ENCODE measurements at regions not wholly inside any gene's neighbourhood (a gene's known extent, or its start where the extent isn't known, plus 50 kb on each side); places are given as distances from the start of the nearest gene placed in this dataset.

DNA sequence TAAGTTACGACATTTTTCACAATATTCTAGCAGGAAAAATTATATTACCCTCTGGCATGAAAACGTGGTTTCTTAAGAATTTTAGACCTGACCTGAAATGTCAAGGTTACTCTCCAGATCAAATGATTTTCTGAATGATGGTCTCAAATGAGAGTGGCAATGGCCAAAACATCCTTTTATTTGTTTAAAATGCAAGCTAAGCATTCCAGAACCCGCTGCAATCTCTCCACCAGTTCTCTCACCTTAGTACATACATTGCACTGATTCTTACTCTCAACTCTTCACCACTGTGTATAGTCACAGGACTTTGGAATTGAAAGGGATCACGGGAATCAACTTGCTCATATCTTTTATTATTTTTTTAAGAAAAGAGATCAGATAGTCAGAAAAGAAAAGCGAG is 391.6 kb upstream of the LRATD1 start:
- no peak for DNase-seq
- H3K27ac ChIP-seq = no peak overlapping the region
- in situ Hi-C loops (cut with HindIII; ENCODE audit: low pct_ligation_motif_present, low sequenced_read_pairs) = no loop called here
- TF ChIP-seq, protein P1, sequence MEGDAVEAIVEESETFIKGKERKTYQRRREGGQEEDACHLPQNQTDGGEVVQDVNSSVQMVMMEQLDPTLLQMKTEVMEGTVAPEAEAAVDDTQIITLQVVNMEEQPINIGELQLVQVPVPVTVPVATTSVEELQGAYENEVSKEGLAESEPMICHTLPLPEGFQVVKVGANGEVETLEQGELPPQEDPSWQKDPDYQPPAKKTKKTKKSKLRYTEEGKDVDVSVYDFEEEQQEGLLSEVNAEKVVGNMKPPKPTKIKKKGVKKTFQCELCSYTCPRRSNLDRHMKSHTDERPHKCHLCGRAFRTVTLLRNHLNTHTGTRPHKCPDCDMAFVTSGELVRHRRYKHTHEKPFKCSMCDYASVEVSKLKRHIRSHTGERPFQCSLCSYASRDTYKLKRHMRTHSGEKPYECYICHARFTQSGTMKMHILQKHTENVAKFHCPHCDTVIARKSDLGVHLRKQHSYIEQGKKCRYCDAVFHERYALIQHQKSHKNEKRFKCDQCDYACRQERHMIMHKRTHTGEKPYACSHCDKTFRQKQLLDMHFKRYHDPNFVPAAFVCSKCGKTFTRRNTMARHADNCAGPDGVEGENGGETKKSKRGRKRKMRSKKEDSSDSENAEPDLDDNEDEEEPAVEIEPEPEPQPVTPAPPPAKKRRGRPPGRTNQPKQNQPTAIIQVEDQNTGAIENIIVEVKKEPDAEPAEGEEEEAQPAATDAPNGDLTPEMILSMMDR (IDR thresholded peaks at IDR 0.05; ENCODE audit: low read depth, low read length, missing control alignments) = no peak
- no peaks in the 10 kb centered on the region for H3K36me3 ChIP-seq (replicated peaks)
- no peaks in the 10 kb centered on the region for H3K27me3 ChIP-seq (replicated peaks)
- H3K4me3 ChIP-seq (ENCODE audit: low read depth, low read length) = no peak overlapping the region

DNA sequence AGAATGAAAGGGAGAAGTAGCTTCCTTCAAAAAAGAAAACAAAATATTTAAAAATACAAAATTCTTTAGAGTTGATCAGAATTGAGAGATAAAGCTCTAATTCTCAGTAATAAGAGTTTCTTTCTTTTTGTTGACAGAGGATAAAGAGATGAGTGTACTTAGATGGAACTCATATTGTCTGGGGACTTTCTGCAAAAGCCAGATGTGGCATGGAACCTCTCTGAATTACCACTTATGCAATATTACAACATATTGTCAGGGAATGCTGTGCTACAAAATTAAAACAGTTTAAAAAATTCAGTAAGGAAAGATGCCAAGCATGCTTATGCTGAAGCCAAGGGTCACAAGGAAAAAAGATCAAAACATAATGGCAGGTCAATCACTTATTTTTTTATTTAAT is 386.6 kb upstream of the LRATD1 start:
- TF ChIP-seq, protein P1 (IDR thresholded peaks at IDR 0.05; ENCODE audit: low read depth, low read length, missing control alignments) = no peak
- in situ Hi-C loops (cut with HindIII; ENCODE audit: low pct_ligation_motif_present, low sequenced_read_pairs) = no loop called here
- Histone ChIP-seq H3K36me3 (replicated peaks) (no peaks in the 10 kb centered on the region), H3K4me3 (ENCODE audit: low read depth, low read length) (no peak overlapping the region), H3K27me3 (replicated peaks) (no peaks in the 10 kb centered on the region), H3K27ac (no peak overlapping the region)
- no peak for DNase-seq

DNA sequence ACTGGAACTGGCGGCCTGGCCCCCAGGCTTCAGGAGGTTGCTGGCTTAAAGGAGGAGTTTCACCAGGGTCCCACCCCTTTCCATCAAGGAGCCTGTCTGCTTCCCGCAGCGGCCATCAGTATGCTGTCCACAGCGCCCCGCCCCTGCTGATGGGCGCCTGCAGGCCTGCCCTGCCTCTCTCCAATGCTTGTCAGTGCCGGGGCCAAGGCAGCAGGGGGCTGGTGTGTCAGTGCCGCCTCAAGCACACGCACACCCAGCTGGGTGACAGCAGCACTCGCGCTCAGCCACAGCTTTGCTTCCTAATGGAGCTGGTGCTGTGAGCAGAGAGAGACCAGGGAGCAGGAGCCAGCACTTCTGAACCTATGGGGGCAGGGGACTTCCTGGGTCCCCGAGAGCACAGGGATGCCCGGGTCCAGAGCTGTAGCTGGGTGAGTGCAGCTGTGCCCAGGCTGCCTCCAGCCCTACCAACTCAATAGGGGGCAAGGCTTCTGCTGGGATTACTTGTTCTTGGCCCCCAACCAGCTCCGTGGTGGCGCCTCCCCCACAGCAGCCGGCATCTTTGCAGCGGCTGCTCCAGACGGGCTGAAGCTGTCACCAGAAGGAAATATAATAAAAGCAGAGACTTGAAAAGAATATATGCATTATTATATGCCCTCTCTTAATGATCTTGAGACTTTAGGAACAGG is 377.2 kb upstream of the LRATD1 start:
- H3K4me3 ChIP-seq (ENCODE audit: low read depth, low read length) = no peak overlapping the region
- in situ Hi-C loops (cut with HindIII; ENCODE audit: low pct_ligation_motif_present, low sequenced_read_pairs) = no loop called here
- H3K27me3 ChIP-seq (replicated peaks) = no peaks in the 10 kb centered on the region

DNA sequence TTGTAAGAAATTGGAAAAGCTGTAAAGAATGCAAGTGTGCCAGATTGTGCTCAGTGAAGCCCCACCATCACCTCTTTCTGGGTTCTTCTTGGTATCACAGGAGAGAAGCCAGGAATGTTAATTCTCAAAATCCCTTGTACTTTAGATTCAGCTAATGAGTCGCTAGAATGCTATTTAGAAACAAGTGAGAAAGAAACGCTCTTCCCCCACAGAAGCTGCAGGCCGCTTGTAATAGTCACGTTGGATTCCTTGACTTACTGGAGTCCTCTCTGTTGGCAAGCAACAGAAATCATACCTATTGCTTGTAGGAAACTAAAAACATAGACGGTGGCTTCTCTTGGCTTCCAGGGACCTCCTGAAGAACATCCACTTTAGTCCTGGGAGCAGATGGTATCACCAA is 375.6 kb upstream of the LRATD1 start:
- TF ChIP-seq, protein P1 (IDR thresholded peaks at IDR 0.05; ENCODE audit: low read depth, low read length, missing control alignments) = no peak
- H3K27me3 ChIP-seq (replicated peaks) = no peaks in the 10 kb centered on the region
- H3K4me3 ChIP-seq (ENCODE audit: low read depth, low read length) = no peak overlapping the region
- no peaks in the 10 kb centered on the region for H3K36me3 ChIP-seq (replicated peaks)
- in situ Hi-C loops (cut with HindIII; ENCODE audit: low pct_ligation_motif_present, low sequenced_read_pairs) = no loop called here
- peak; percentile 7 for DNase-seq
- no peak overlapping the region for H3K27ac ChIP-seq

More for the DNA sequence above, 377.2 kb upstream of the LRATD1 start:
- H3K27ac ChIP-seq = no peak overlapping the region
- TF ChIP-seq, protein P1 (IDR thresholded peaks at IDR 0.05; ENCODE audit: low read depth, low read length, missing control alignments) = no peak
- H3K36me3 ChIP-seq (replicated peaks) = no peaks in the 10 kb centered on the region
- no peak for DNase-seq

DNA sequence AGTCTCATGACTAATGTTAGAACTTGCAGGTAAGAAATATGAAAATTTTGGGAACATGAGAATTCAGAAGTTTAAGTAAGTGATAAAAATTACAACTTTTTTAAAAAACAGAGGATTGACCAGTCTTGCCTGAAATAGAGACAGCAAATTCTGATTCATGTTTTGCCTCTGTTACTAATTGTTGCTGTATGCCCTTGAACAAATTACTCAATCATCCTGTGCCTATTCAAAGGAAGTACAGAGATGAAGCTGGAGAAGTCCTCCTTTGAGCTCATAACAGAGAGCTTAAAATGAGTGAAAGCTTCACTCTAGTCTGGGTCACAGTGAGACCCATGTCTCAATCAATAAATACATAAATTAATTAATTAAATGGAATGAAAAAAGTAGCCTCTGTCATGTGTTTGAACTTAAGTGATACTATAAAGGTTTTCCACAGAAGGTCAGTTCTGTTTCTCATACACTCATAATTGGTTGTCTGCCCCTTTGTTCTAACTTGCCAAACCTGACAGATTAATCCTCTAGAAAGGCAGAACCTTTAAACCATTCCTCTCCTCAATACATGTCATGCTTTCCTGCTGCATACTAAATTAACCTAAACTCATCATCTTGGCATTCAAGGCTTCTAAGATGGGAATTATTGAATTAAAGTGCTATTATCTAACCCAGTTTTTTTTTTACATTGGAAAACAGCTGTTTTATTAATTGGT is 374.6 kb upstream of the LRATD1 start:
- no peak for DNase-seq
- H3K27ac ChIP-seq = no peak overlapping the region
- H3K36me3 ChIP-seq (replicated peaks) = no peaks in the 10 kb centered on the region
- no peak overlapping the region for H3K4me3 ChIP-seq (ENCODE audit: low read depth, low read length)
- H3K27me3 ChIP-seq (replicated peaks) = no peaks in the 10 kb centered on the region
- TF ChIP-seq, protein P1 (IDR thresholded peaks at IDR 0.05; ENCODE audit: low read depth, low read length, missing control alignments) = no peak
- in situ Hi-C loops (cut with HindIII; ENCODE audit: low pct_ligation_motif_present, low sequenced_read_pairs) = no loop called here

All from brain microvascular endothelial cell (primary cell).